ENCODE measurements at regions not wholly inside any gene's neighbourhood (a gene's known extent, or its start where the extent isn't known, plus 50 kb on each side); places are given as distances from the start of the nearest gene placed in this dataset.

- TF ChIP-seq CTCF (IDR thresholded peaks at IDR 0.05) (no peak), POLR2A (IDR thresholded peaks at IDR 0.05) (no peak)
Measured at GRCh38 chr2:75311993-75312392, 112.7 kb upstream of the TACR1 start.
